Uterus (tissue), 3 donors: ENCODE measurements at regions not wholly inside any gene's neighbourhood (a gene's known extent, or its start where the extent isn't known, plus 50 kb on each side); places are given as distances from the start of the nearest gene placed in this dataset.

Experiments
- DNase-seq, 2 donors: peaks; one replicate each; pipeline ENCODE4 v3.0.0-alpha.2; 2019 to 2020
- H3K27ac ChIP-seq, 2 donors: fragments of 200-600 bp; sonication (generic); 1 replicate in 1 of 2; 2 replicates in 1 of 2; pipeline ENCODE4 v1.5.1; 2016 to 2018
- H3K27me3 ChIP-seq, 2 donors: fragments of 200-600 bp; sonication (generic); one replicate each; pipeline ENCODE4 v1.5.1; 2018 to 2019; ENCODE audit warnings: control low read depth in 1 of 2
- H3K36me3 ChIP-seq, 2 donors: fragments of 200-600 bp; sonication (generic); one replicate each; pipeline ENCODE4 v1.5.1; 2019; ENCODE audit warnings: control low read depth in 1 of 2
- H3K4me1 ChIP-seq, 2 donors: fragments of 200-600 bp; sonication (generic); one replicate each; pipeline ENCODE4 v1.5.1; 2018 to 2019; ENCODE audit warnings: control low read depth in 1 of 2
- H3K4me3 ChIP-seq, 2 donors: fragments of 200-600 bp; sonication (generic); 1 replicate in 1 of 2; 2 replicates in 1 of 2; pipeline ENCODE4 v1.5.1; 2018 to 2019; ENCODE audit warnings: mild to moderate bottlenecking in 1 of 2
- H3K9me3 ChIP-seq, 2 donors: fragments of 200-600 bp; sonication (generic); one replicate each; pipeline ENCODE4 v1.5.1; 2019; ENCODE audit warnings: control low read depth in 1 of 2
- CTCF ChIP-seq, 4 experiments: fragments of 200-600 bp in 2 of 4; fragments of 450-650 bp in 2 of 4; sonication (generic) in 2 of 4; IDR thresholded peaks; one replicate each; pipeline ENCODE4 v1.5.1; 2016 to 2019; ENCODE audit warnings: antibody characterized with exemption in 4 of 4, mild to moderate bottlenecking in 2 of 4, moderate library complexity in 1 of 4
- POLR2A ChIP-seq, 2 donors: fragments of 450-650 bp; IDR thresholded peaks; one replicate each; pipeline ENCODE4 v1.6.1; 2016; ENCODE audit warnings: antibody characterized with exemption in 2 of 2, mild to moderate bottlenecking in 1 of 2, moderate library complexity in 1 of 2
- intact Hi-C: fragments of 100-400 bp; cut with DNase I; formaldehyde crosslinking; loops from one replicate; pipeline ENCODE4 v1.15.1; 2023; ENCODE audit warnings: low total_unique reads
- donor health status: DM: yes; HTN: yes; CAD: no.

GRCh38 chr7:25809441-25809840 lies 342.6 kb upstream of the NFE2L3 start:
- no peak for TF ChIP-seq POLR2A (IDR thresholded peaks at IDR 0.05)
- no peak for TF ChIP-seq CTCF (IDR thresholded peaks at IDR 0.05)
- intact Hi-C loops: no loop called here
- H3K9me3 ChIP-seq: no peaks in the 10 kb centered on the region
- no peak for DNase-seq
- H3K27me3 ChIP-seq: no peaks in the 10 kb centered on the region
- no peak overlapping the region for H3K4me3 ChIP-seq
- H3K4me1 ChIP-seq: peaks cover 10 to 26% of the 10 kb centered on the region in 2 donors
- no peaks in the 10 kb centered on the region for H3K36me3 ChIP-seq
- H3K27ac ChIP-seq: peak overlapping the region; percentile 22 to 56

- TF ChIP-seq CTCF (IDR thresholded peaks at IDR 0.05): no peak
- H3K36me3 ChIP-seq: no peaks in the 10 kb centered on the region
- no peak overlapping the region for H3K4me3 ChIP-seq
- H3K4me1 ChIP-seq: peaks cover 1 to 12% of the 10 kb centered on the region in 2 donors
- no peak for DNase-seq
- no peak overlapping the region for H3K27ac ChIP-seq
- H3K9me3 ChIP-seq: no peaks in the 10 kb centered on the region
- H3K27me3 ChIP-seq: no peaks in the 10 kb centered on the region
- intact Hi-C loops: no loop called here
Observed at GRCh38 chr7:25812086-25812850, 339.7 kb upstream of the NFE2L3 start.

- Histone ChIP-seq H3K4me1 (peaks cover 0 to 6% of the 10 kb centered on the region in 2 donors), H3K27me3 (no peaks in the 10 kb centered on the region), H3K4me3 (no peak overlapping the region), H3K36me3 (no peaks in the 10 kb centered on the region), H3K9me3 (no peaks in the 10 kb centered on the region), H3K27ac (no peak overlapping the region)
- TF ChIP-seq POLR2A (IDR thresholded peaks at IDR 0.05): no peak
- no peak for TF ChIP-seq CTCF (IDR thresholded peaks at IDR 0.05)
- intact Hi-C loops: no loop called here
- DNase-seq: no peak
Observed at GRCh38 chr7:25813381-25813780, 338.6 kb upstream of the NFE2L3 start.

- Histone ChIP-seq H3K27ac (no peak overlapping the region), H3K4me1 (no peaks in the 10 kb centered on the region), H3K36me3 (no peaks in the 10 kb centered on the region), H3K9me3 (no peaks in the 10 kb centered on the region), H3K27me3 (no peaks in the 10 kb centered on the region), H3K4me3 (no peak overlapping the region)
- intact Hi-C loops: no loop called here
- TF ChIP-seq POLR2A (IDR thresholded peaks at IDR 0.05) (no peak), CTCF (IDR thresholded peaks at IDR 0.05) (no peak)
- DNase-seq: no peak
Observed at GRCh38 chr7:25815711-25816110, 336.3 kb upstream of the NFE2L3 start.

GRCh38 chr7:25820432-25821040 lies 331.5 kb upstream of the NFE2L3 start:
- H3K4me1 ChIP-seq: no peaks in the 10 kb centered on the region
- H3K4me3 ChIP-seq: no peak overlapping the region
- TF ChIP-seq CTCF (IDR thresholded peaks at IDR 0.05) (peak in 1 of 4 experiments; percentile 4), POLR2A (IDR thresholded peaks at IDR 0.05) (no peak)
- intact Hi-C loops: no loop called here
- no peaks in the 10 kb centered on the region for H3K27me3 ChIP-seq
- no peak for DNase-seq
- no peak overlapping the region for H3K27ac ChIP-seq
- no peaks in the 10 kb centered on the region for H3K9me3 ChIP-seq
- no peaks in the 10 kb centered on the region for H3K36me3 ChIP-seq
